Keratinocyte (primary cell): ENCODE measurements at regions not wholly inside any gene's neighbourhood (a gene's known extent, or its start where the extent isn't known, plus 50 kb on each side); places are given as distances from the start of the nearest gene placed in this dataset.

Experiments
- DNase-seq: peaks from one replicate; pipeline ENCODE4 v3.0.0-alpha.2; 2011; ENCODE audit warnings: low read depth, missing footprints, low spot score
- FAIRE-seq: peaks from 2 replicates; lab custom pipeline; 2011; peaks lifted over from hg19 to GRCh38; lab: Jason Lieb, UNC
- H2AFZ ChIP-seq: 2 replicates; pipeline ENCODE4 v1.6.0; 2012; ENCODE audit warnings: low read length, control low read depth, inconsistent platforms; ENCODE audit not compliant: control insufficient read depth
- H3K27ac ChIP-seq: 2 replicates; pipeline ENCODE4 v1.5.1; 2011; ENCODE audit warnings: low read length; ENCODE audit not compliant: control insufficient read depth, insufficient read depth
- H3K27me3 ChIP-seq: 3 replicates; pipeline ENCODE4 v1.6.0; 2011; ENCODE audit warnings: low read length; ENCODE audit not compliant: control insufficient read depth, insufficient read depth; ENCODE audit errors: extremely low read depth
- H3K36me3 ChIP-seq, 2 experiments: 2 replicates in 1 of 2; 3 replicates in 1 of 2; pipeline ENCODE4 v1.5.1; 2011; ENCODE audit warnings: low read length in 2 of 2, mild to moderate bottlenecking in 1 of 2; ENCODE audit not compliant: control insufficient read depth in 2 of 2, insufficient read depth in 2 of 2; ENCODE audit errors: extremely low read depth in 1 of 2
- H3K4me1 ChIP-seq: 3 replicates; pipeline ENCODE4 v1.5.1; 2011; ENCODE audit warnings: low read length; ENCODE audit not compliant: control insufficient read depth, insufficient read depth; ENCODE audit errors: extremely low read depth
- H3K4me2 ChIP-seq: 3 replicates; pipeline ENCODE4 v1.6.0; 2011; ENCODE audit warnings: low read depth, low read length; ENCODE audit not compliant: control insufficient read depth, insufficient read depth; ENCODE audit errors: extremely low read depth
- H3K4me3 ChIP-seq, 3 experiments: fragments of 200-600 bp in 1 of 3; sonication (generic) in 1 of 3; 2 replicates in 2 of 3; 3 replicates in 1 of 3; pipeline ENCODE4 v1.5.1; 2011 to 2016; ENCODE audit warnings: low read length in 3 of 3, mild to moderate bottlenecking in 3 of 3, control low read depth in 2 of 3, inconsistent platforms in 1 of 3, low read depth in 1 of 3, mixed read lengths in 1 of 3, mixed run types in 1 of 3, moderate library complexity in 1 of 3; ENCODE audit not compliant: control insufficient read depth in 2 of 3, insufficient read depth in 2 of 3; ENCODE audit errors: extremely low read depth in 1 of 3
- H3K79me2 ChIP-seq: 2 replicates; pipeline ENCODE4 v1.6.0; 2012; ENCODE audit warnings: low read length; ENCODE audit not compliant: control insufficient read depth, insufficient read depth
- H3K9ac ChIP-seq: 3 replicates; pipeline ENCODE4 v1.6.0; 2011; ENCODE audit warnings: low read length; ENCODE audit not compliant: control insufficient read depth, insufficient read depth; ENCODE audit errors: extremely low read depth
- H3K9me1 ChIP-seq: 3 replicates; pipeline ENCODE4 v1.6.0; 2011; ENCODE audit warnings: low read length; ENCODE audit not compliant: control insufficient read depth, insufficient read depth; ENCODE audit errors: extremely low read depth
- H3K9me3 ChIP-seq: 2 replicates; pipeline ENCODE4 v1.5.1; 2012; ENCODE audit warnings: low read depth, low read length; ENCODE audit not compliant: control insufficient read depth
- H4K20me1 ChIP-seq: 3 replicates; pipeline ENCODE4 v1.6.0; 2011; ENCODE audit warnings: low read length; ENCODE audit not compliant: control insufficient read depth, insufficient read depth; ENCODE audit errors: extremely low read depth
- EZH2 ChIP-seq: IDR thresholded peaks from one replicate; pipeline ENCODE4 v1.6.1; 2012; ENCODE audit warnings: inconsistent platforms, mild to moderate bottlenecking, low read length, moderate library complexity
- dilution Hi-C: fragments of 300-500 bp; cut with MboI; formaldehyde crosslinking; loops from one replicate; pipeline ENCODE4 v1.7.0; 2020; ENCODE audit warnings: low sequenced_read_pairs; ENCODE audit not compliant: extremely low pct_ligation_motif_present
- TF ChIP-seq, protein P1 (sequence below), 3 experiments: IDR thresholded peaks in 1 of 3; conservative IDR thresholded peaks in 1 of 3; optimal IDR thresholded peaks in 1 of 3; 2 replicates in 2 of 3; 3 replicates in 1 of 3; pipeline versions ENCODE3 to v1.5.1; 2011; ENCODE audit warnings: low read length in 3 of 3, mild to moderate bottlenecking in 3 of 3, moderate library complexity in 2 of 3, control low read depth in 1 of 3, inconsistent platforms in 1 of 3; ENCODE audit not compliant: insufficient read depth in 2 of 3; ENCODE audit errors: extremely low read depth in 1 of 3

DNA sequence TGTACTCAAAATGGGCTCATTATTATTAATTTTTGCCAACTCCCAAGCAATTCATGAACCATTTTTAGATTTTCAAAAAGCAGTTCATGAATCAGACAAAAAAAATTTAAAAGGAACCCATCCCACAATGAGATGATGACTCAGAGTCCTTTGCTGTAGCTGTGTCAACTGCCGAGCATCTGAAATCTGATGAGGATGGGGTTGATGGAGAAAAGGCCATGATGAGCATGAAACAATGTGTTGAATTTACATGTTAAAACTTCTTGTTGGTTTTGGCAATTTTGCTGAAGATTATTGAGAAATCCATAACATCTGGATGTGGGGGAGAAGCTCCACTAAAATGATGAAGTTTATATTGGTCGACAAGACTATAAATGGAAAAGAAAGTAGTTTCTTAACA lies 378.0 kb downstream of the FOXG1 start:
- H2AFZ ChIP-seq, result no peak overlapping the region
- H3K79me2 ChIP-seq, result no peaks in the 10 kb centered on the region
- H3K27me3 ChIP-seq, result no peaks in the 10 kb centered on the region
- H3K4me3 ChIP-seq, result no peak overlapping the region
- H3K9ac ChIP-seq, result no peak overlapping the region
- no peaks in the 10 kb centered on the region for H3K9me3 ChIP-seq
- no peaks in the 10 kb centered on the region for H4K20me1 ChIP-seq
- H3K36me3 ChIP-seq, result no peaks in the 10 kb centered on the region
- H3K27ac ChIP-seq, result no peak overlapping the region
- FAIRE-seq (no peak), DNase-seq (no peak)
- H3K4me2 ChIP-seq, result no peak overlapping the region
- H3K9me1 ChIP-seq, result no peaks in the 10 kb centered on the region
- TF ChIP-seq EZH2, result no peak
- TF ChIP-seq, protein P1, sequence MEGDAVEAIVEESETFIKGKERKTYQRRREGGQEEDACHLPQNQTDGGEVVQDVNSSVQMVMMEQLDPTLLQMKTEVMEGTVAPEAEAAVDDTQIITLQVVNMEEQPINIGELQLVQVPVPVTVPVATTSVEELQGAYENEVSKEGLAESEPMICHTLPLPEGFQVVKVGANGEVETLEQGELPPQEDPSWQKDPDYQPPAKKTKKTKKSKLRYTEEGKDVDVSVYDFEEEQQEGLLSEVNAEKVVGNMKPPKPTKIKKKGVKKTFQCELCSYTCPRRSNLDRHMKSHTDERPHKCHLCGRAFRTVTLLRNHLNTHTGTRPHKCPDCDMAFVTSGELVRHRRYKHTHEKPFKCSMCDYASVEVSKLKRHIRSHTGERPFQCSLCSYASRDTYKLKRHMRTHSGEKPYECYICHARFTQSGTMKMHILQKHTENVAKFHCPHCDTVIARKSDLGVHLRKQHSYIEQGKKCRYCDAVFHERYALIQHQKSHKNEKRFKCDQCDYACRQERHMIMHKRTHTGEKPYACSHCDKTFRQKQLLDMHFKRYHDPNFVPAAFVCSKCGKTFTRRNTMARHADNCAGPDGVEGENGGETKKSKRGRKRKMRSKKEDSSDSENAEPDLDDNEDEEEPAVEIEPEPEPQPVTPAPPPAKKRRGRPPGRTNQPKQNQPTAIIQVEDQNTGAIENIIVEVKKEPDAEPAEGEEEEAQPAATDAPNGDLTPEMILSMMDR (optimal IDR thresholded peaks at IDR 0.05 in 1 of 3, IDR thresholded peaks at IDR 0.05 in 1 of 3, conservative IDR thresholded peaks at IDR 0.05 in 1 of 3; ENCODE audit: extremely low read depth in 1 of 3, insufficient read depth in 2 of 3, low read length in 3 of 3), result no peak
- dilution Hi-C loops, result no loop called here
- H3K4me1 ChIP-seq, result no peaks in the 10 kb centered on the region

DNA sequence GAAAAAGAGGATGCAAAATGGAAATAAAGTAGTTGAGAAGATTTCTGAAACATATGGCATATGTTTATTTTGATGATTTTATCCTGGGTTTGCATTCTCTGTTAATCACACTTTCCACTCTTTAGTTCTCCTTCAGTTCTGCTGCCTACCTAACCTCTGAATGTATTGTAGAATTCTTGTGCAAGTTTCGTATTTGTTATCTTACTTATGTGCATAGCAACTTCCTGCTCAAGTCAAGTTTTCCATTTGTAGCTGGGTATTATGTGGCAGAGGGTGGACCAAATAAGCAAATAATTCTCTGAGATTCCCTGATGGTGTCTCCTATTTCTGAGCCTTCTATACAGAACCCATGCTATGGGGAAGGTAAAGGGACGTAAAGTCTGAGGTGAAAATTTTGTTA lies 381.6 kb downstream of the FOXG1 start:
- dilution Hi-C loops, result no loop called here
- Histone ChIP-seq H3K9me1 (no peaks in the 10 kb centered on the region), H3K27me3 (no peaks in the 10 kb centered on the region), H3K4me2 (no peak overlapping the region), H3K4me1 (no peaks in the 10 kb centered on the region), H3K27ac (no peak overlapping the region), H3K79me2 (no peaks in the 10 kb centered on the region), H4K20me1 (no peaks in the 10 kb centered on the region), H3K4me3 (no peak overlapping the region), H3K9ac (no peak overlapping the region), H3K36me3 (no peaks in the 10 kb centered on the region), H3K9me3 (peaks cover 2% of the 10 kb centered on the region), H2AFZ (no peak overlapping the region)
- no peak for DNase-seq
- TF ChIP-seq, protein P1 (optimal IDR thresholded peaks at IDR 0.05 in 1 of 3, IDR thresholded peaks at IDR 0.05 in 1 of 3, conservative IDR thresholded peaks at IDR 0.05 in 1 of 3; ENCODE audit: extremely low read depth in 1 of 3, insufficient read depth in 2 of 3, low read length in 3 of 3), result no peak
- TF ChIP-seq EZH2, result no peak
- no peak for FAIRE-seq
